Activated CD8-positive, alpha-beta memory T cell treated with anti-CD3 and anti-CD28 coated beads for 1 hour (primary cell): ENCODE measurements at regions not wholly inside any gene's neighbourhood (a gene's known extent, or its start where the extent isn't known, plus 50 kb on each side); places are given as distances from the start of the nearest gene placed in this dataset.

Experiments used
- DNase-seq, 2 donors: peaks; one replicate each; pipeline ENCODE4 v3.0.0-alpha.2; 2020; ENCODE audit warnings: low read depth in 1 of 2; ENCODE audit errors: extremely low read depth in 1 of 2

- DNase-seq = no peak
These were observed 61.2 kb upstream of the KCNMB2 start for GRCh38 chr3:178475062-178475461.

- DNase-seq = no peak
These were observed 59.4 kb upstream of the KCNMB2 start for GRCh38 chr3:178476886-178477285.

GRCh38 chr3:178479446-178479845, 56.8 kb upstream of the KCNMB2 start:
- no peak for DNase-seq

- DNase-seq = no peak
These were observed 56.4 kb upstream of the KCNMB2 start for GRCh38 chr3:178479860-178480259.

- no peak for DNase-seq
These were observed 56.0 kb upstream of the KCNMB2 start for GRCh38 chr3:178480274-178480673.

GRCh38 chr3:178480795-178481194, 55.4 kb upstream of the KCNMB2 start:
- no peak for DNase-seq

GRCh38 chr3:178482981-178483380, 53.3 kb upstream of the KCNMB2 start:
- DNase-seq = no peak

GRCh38 chr3:178483704-178484103, 52.5 kb upstream of the KCNMB2 start:
- no peak for DNase-seq

- DNase-seq = no peak
These were observed 50.5 kb upstream of the KCNMB2 start for GRCh38 chr3:178485756-178486155.
